ENCODE measurements at regions not wholly inside any gene's neighbourhood (a gene's known extent, or its start where the extent isn't known, plus 50 kb on each side); places are given as distances from the start of the nearest gene placed in this dataset.

DNA sequence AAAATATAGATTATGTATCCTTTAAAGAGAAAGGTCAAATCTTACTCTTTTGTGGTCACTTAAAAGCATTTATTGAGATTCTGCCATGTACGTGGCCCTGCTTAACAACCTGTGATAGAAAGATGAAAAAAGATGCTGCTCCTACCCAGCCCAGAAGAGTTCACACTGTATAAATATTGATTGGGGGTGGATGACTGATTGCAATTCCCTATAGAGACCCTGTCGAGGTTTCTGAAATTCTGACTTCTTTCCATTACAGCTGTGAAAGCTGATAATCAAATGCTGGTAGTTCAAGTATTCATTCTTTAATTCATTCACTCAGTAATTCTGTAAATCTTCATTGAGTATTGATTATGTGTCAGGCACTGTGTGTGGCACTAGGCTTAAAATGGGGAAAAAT is 114.1 kb upstream of the CHL1 start:
- Histone ChIP-seq H3K4me1 (ENCODE audit: control insufficient read depth in 1 of 2, insufficient read depth in 2 of 2, low read length in 2 of 2) (no peaks in the 10 kb centered on the region), H3K36me3 (replicated peaks in 1 of 2; ENCODE audit: control insufficient read depth in 1 of 2, insufficient read depth in 2 of 2, low read length in 2 of 2) (no peaks in the 10 kb centered on the region), H3K9ac (ENCODE audit: insufficient read depth, low read length, poor library complexity, severe bottlenecking) (no peak overlapping the region), H3K27me3 (ENCODE audit: control insufficient read depth in 2 of 2, insufficient read depth in 2 of 2, low read length in 2 of 2) (no peaks in the 10 kb centered on the region), H4K20me1 (ENCODE audit: insufficient read depth, low read length) (no peaks in the 10 kb centered on the region), H3K9me3 (replicated peaks in 1 of 2; ENCODE audit: control insufficient read depth in 1 of 2, insufficient read depth in 1 of 2, low read length in 2 of 2) (no peaks in the 10 kb centered on the region), H3K27ac (ENCODE audit: low read depth in 1 of 2, low read length in 2 of 2) (no peak overlapping the region), H2AFZ (ENCODE audit: insufficient read depth, low read depth, low read length, poor library complexity, severe bottlenecking) (no peak overlapping the region), H3K4me3 (replicated peaks in 1 of 3; ENCODE audit: low read depth in 2 of 3, low read length in 3 of 3) (no peak overlapping the region), H3K4me2 (replicated peaks; ENCODE audit: extremely low read depth, low read length, poor library complexity, severe bottlenecking) (no peak overlapping the region), H3K79me2 (ENCODE audit: insufficient read depth, low read length) (no peaks in the 10 kb centered on the region)
- WGBS (ENCODE audit: insufficient coverage), result no CpG with 5 or more reads among the region's 2 CpGs
- H3K36me3 Mint-ChIP-seq, result no peaks in the 10 kb centered on the region
- no peak for DNase-seq
- peaks cover 0 to 11% (median 3%) of the 10 kb centered on the region in 7 donors for H3K9me3 Mint-ChIP-seq
- no peak for TF ChIP-seq CTCF (IDR thresholded peaks at IDR 0.05)
- intact Hi-C loops (cut with micrococcal nuclease), result no loop called here
- no peaks in the 10 kb centered on the region for H3K27me3 Mint-ChIP-seq (ENCODE audit: low read depth in 3 of 3)
- H3K27ac Mint-ChIP-seq, result no peak overlapping the region
- no peaks in the 10 kb centered on the region for H3K4me1 Mint-ChIP-seq
- H3K4me3 Mint-ChIP-seq, result no peak overlapping the region

DNA sequence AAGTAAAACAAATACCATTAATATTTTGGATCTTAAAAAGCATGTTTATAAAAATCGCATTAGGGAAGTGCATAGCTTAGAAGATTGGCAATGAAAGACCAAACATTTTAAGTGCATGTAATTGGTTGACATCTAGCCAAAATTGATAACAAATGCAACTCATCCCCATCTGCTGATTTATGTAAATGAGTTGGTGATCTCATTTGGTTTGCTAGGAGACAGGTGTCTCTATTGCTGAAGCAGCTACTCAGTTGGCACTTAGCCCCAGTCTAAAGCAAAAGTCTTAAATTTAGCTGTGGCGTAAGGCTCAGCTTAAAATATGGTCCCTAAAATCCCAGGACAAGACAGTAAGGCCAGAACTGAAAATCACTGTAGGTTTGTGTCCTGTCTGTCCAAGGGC is 113.5 kb upstream of the CHL1 start:
- WGBS (ENCODE audit: insufficient coverage), result 92% methylated on average over 1 of the region's 2 CpGs
- no peak overlapping the region for H3K4me3 Mint-ChIP-seq
- Histone ChIP-seq H3K4me1 (ENCODE audit: control insufficient read depth in 1 of 2, insufficient read depth in 2 of 2, low read length in 2 of 2) (no peaks in the 10 kb centered on the region), H3K9ac (ENCODE audit: insufficient read depth, low read length, poor library complexity, severe bottlenecking) (no peak overlapping the region), H3K9me3 (replicated peaks in 1 of 2; ENCODE audit: control insufficient read depth in 1 of 2, insufficient read depth in 1 of 2, low read length in 2 of 2) (no peaks in the 10 kb centered on the region), H3K27ac (ENCODE audit: low read depth in 1 of 2, low read length in 2 of 2) (no peak overlapping the region), H4K20me1 (ENCODE audit: insufficient read depth, low read length) (no peaks in the 10 kb centered on the region), H3K36me3 (replicated peaks in 1 of 2; ENCODE audit: control insufficient read depth in 1 of 2, insufficient read depth in 2 of 2, low read length in 2 of 2) (no peaks in the 10 kb centered on the region), H3K27me3 (ENCODE audit: control insufficient read depth in 2 of 2, insufficient read depth in 2 of 2, low read length in 2 of 2) (no peaks in the 10 kb centered on the region), H3K4me2 (replicated peaks; ENCODE audit: extremely low read depth, low read length, poor library complexity, severe bottlenecking) (no peak overlapping the region), H2AFZ (ENCODE audit: insufficient read depth, low read depth, low read length, poor library complexity, severe bottlenecking) (no peak overlapping the region), H3K4me3 (replicated peaks in 1 of 3; ENCODE audit: low read depth in 2 of 3, low read length in 3 of 3) (no peak overlapping the region), H3K79me2 (ENCODE audit: insufficient read depth, low read length) (no peaks in the 10 kb centered on the region)
- no peaks in the 10 kb centered on the region for H3K27me3 Mint-ChIP-seq (ENCODE audit: low read depth in 3 of 3)
- H3K36me3 Mint-ChIP-seq, result no peaks in the 10 kb centered on the region
- H3K9me3 Mint-ChIP-seq, result peaks cover 0 to 11% (median 3%) of the 10 kb centered on the region in 7 donors
- no peak overlapping the region for H3K27ac Mint-ChIP-seq
- TF ChIP-seq CTCF (IDR thresholded peaks at IDR 0.05), result no peak
- intact Hi-C loops (cut with micrococcal nuclease), result no loop called here
- no peaks in the 10 kb centered on the region for H3K4me1 Mint-ChIP-seq
- no peak for DNase-seq
